ENCODE measurements at regions not wholly inside any gene's neighbourhood (a gene's known extent, or its start where the extent isn't known, plus 50 kb on each side); places are given as distances from the start of the nearest gene placed in this dataset.

GRCh38 chr4:141580523-141580922 is 55.9 kb upstream of the IL15 start:
- no peak for TF ChIP-seq CTCF (IDR thresholded peaks at IDR 0.05; ENCODE audit: extremely low read depth in 1 of 2, insufficient read depth in 1 of 2, low read depth in 1 of 2, low read length in 2 of 2)
- TF ChIP-seq POLR2A (IDR thresholded peaks at IDR 0.05; ENCODE audit: low read depth, low read length), result no peak
- TF ChIP-seq EZH2 (IDR thresholded peaks at IDR 0.05; ENCODE audit: borderline replicate concordance, low read depth, low read length, severe bottlenecking), result no peak
- TF ChIP-seq MAX (IDR thresholded peaks at IDR 0.05; ENCODE audit: insufficient read depth, insufficient read length), result no peak
